ENCODE measurements at regions not wholly inside any gene's neighbourhood (a gene's known extent, or its start where the extent isn't known, plus 50 kb on each side); places are given as distances from the start of the nearest gene placed in this dataset.

DNA sequence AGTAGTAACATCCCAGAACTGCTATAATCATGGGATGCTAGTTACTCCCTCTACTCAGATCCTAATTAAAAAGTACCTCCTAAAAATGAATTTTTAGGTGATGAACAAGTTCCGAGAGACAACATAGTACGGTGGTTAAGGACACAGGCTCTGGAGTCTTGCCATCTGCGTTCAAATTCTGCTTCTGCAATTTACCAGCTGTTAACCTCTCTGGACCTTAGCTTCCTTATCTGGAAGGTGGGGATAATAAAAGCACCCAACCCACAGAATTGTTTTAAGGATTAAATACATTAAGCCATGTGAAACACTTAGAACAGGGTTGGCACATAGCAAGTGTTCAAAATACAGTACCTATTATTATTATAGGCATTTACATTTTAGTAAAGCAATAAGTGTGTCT is 77.5 kb upstream of the XPA start:
- TF ChIP-seq EP300 (IDR thresholded peaks at IDR 0.05; ENCODE audit: borderline replicate concordance) (no peak), CREB1 (IDR thresholded peaks at IDR 0.05; ENCODE audit: low read depth) (no peak), ZBTB7A (IDR thresholded peaks at IDR 0.05; ENCODE audit: low read depth) (no peak), TAF1 (IDR thresholded peaks at IDR 0.05; ENCODE audit: low read depth) (no peak), TCF12 (IDR thresholded peaks at IDR 0.05; ENCODE audit: low read depth) (no peak), CEBPB (IDR thresholded peaks at IDR 0.05) (no peak), FOXM1 (IDR thresholded peaks at IDR 0.05; ENCODE audit: borderline replicate concordance, low read depth) (no peak), EGR1 (IDR thresholded peaks at IDR 0.05) (no peak), YY1 (IDR thresholded peaks at IDR 0.05; ENCODE audit: low read depth) (no peak), TEAD4 (IDR thresholded peaks at IDR 0.05) (no peak)
- TF ChIP-seq, protein P1, sequence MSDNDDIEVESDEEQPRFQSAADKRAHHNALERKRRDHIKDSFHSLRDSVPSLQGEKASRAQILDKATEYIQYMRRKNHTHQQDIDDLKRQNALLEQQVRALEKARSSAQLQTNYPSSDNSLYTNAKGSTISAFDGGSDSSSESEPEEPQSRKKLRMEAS (IDR thresholded peaks at IDR 0.05): no peak
- TF ChIP-seq, protein P2, sequence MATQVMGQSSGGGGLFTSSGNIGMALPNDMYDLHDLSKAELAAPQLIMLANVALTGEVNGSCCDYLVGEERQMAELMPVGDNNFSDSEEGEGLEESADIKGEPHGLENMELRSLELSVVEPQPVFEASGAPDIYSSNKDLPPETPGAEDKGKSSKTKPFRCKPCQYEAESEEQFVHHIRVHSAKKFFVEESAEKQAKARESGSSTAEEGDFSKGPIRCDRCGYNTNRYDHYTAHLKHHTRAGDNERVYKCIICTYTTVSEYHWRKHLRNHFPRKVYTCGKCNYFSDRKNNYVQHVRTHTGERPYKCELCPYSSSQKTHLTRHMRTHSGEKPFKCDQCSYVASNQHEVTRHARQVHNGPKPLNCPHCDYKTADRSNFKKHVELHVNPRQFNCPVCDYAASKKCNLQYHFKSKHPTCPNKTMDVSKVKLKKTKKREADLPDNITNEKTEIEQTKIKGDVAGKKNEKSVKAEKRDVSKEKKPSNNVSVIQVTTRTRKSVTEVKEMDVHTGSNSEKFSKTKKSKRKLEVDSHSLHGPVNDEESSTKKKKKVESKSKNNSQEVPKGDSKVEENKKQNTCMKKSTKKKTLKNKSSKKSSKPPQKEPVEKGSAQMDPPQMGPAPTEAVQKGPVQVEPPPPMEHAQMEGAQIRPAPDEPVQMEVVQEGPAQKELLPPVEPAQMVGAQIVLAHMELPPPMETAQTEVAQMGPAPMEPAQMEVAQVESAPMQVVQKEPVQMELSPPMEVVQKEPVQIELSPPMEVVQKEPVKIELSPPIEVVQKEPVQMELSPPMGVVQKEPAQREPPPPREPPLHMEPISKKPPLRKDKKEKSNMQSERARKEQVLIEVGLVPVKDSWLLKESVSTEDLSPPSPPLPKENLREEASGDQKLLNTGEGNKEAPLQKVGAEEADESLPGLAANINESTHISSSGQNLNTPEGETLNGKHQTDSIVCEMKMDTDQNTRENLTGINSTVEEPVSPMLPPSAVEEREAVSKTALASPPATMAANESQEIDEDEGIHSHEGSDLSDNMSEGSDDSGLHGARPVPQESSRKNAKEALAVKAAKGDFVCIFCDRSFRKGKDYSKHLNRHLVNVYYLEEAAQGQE (IDR thresholded peaks at IDR 0.05; ENCODE audit: low read depth): no peak
